SK-N-SH (cell line): ENCODE measurements at regions not wholly inside any gene's neighbourhood (a gene's known extent, or its start where the extent isn't known, plus 50 kb on each side); places are given as distances from the start of the nearest gene placed in this dataset.

Experiments used
- JUND ChIP-seq: IDR thresholded peaks from 2 replicates; pipeline ENCODE4 v1.4.0; 2012
- MAX ChIP-seq: IDR thresholded peaks from 2 replicates; pipeline ENCODE4 v1.4.0; 2012; ENCODE audit warnings: low read depth
- MXI1 ChIP-seq: IDR thresholded peaks from 2 replicates; pipeline ENCODE4 v1.6.1; 2012; ENCODE audit warnings: mild to moderate bottlenecking, low read depth, low read length, improper control_type of control experiment
- POLR2AphosphoS5 ChIP-seq: IDR thresholded peaks from 2 replicates; pipeline ENCODE4 v1.6.1; 2012; ENCODE audit warnings: low read depth, low read length

- TF ChIP-seq MAX (no peak), POLR2AphosphoS5 (no peak), MXI1 (no peak), JUND (no peak)
These were observed 56.8 kb upstream of the CCDC85A start for GRCh38 chr2:56127010-56127409.
